Loucy (cell line): ENCODE measurements at regions not wholly inside any gene's neighbourhood (a gene's known extent, or its start where the extent isn't known, plus 50 kb on each side); places are given as distances from the start of the nearest gene placed in this dataset.

Experiments
- CTCF ChIP-seq: fragments of 200-600 bp; sonication (generic); conservative IDR thresholded peaks from 2 replicates; pipeline ENCODE4 v1.5.1; 2014; ENCODE audit warnings: mild to moderate bottlenecking, antibody characterized with exemption, low read length
- EZH2phosphoT487 ChIP-seq: fragments of 200-600 bp; IDR thresholded peaks from 2 replicates; pipeline ENCODE4 v1.6.1; 2018; ENCODE audit warnings: antibody characterized with exemption, mild to moderate bottlenecking, moderate library complexity, borderline replicate concordance

DNA sequence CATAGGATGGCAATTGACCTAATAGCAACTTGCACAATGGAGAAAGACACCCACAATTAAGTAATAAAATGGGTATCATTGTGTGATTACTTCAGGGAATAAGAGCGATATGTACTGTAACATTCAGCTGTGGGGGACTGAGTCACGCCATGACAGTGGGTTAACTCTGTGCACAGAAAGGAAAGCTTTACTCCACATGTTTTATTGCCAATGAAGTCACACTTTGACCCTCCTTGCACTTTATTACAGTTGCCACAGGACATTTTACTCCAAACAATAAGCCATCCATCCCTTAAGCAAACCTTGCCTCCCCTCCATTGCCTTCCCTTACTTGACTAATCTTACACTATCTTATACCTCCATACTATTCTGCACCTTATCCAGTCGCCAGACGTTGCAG lies 403.1 kb downstream of the VRK1 start:
- TF ChIP-seq EZH2phosphoT487, result no peak
- TF ChIP-seq CTCF, result no peak
